HCT116 (cell line): ENCODE measurements at regions not wholly inside any gene's neighbourhood (a gene's known extent, or its start where the extent isn't known, plus 50 kb on each side); places are given as distances from the start of the nearest gene placed in this dataset.

Experiments
- EZH2 ChIP-seq: fragments of 200-600 bp; sonication (generic); IDR thresholded peaks from 2 replicates; pipeline ENCODE4 v1.6.1; 2017; ENCODE audit warnings: antibody characterized with exemption, mixed run types
- EZH2phosphoT487 ChIP-seq: fragments of 200-600 bp; IDR thresholded peaks from 2 replicates; pipeline ENCODE4 v1.6.1; 2018; ENCODE audit warnings: antibody characterized with exemption, borderline replicate concordance
- POLR2A ChIP-seq: IDR thresholded peaks from 2 replicates; pipeline ENCODE4 v1.7.0; 2011; ENCODE audit warnings: borderline replicate concordance; ENCODE audit not compliant: insufficient read depth, insufficient read length; ENCODE audit errors: extremely low read depth
- TF ChIP-seq, protein P1 (sequence below): IDR thresholded peaks from 2 replicates; pipeline ENCODE4 v1.6.1; 2012
- TF ChIP-seq, protein P2 (sequence below): IDR thresholded peaks from 2 replicates; pipeline ENCODE4 v1.6.1; 2011; ENCODE audit warnings: mild to moderate bottlenecking, low read length, moderate library complexity; ENCODE audit not compliant: insufficient replicate concordance; ENCODE audit errors: extremely low read depth
- TF ChIP-seq, protein P3 (sequence below), 3 experiments: fragments of 200-600 bp in 1 of 3; sonication (generic) in 1 of 3; IDR thresholded peaks in 2 of 3; conservative IDR thresholded peaks in 1 of 3; 2 replicates each; pipeline ENCODE4 v1.5.1; 2012 to 2017; ENCODE audit warnings: low read depth in 2 of 3, low read length in 2 of 3, antibody characterized with exemption in 1 of 3, borderline replicate concordance in 1 of 3, control low read depth in 1 of 3, mild to moderate bottlenecking in 1 of 3, mixed read lengths in 1 of 3, mixed run types in 1 of 3, moderate library complexity in 1 of 3; ENCODE audit not compliant: insufficient read depth in 1 of 3

DNA sequence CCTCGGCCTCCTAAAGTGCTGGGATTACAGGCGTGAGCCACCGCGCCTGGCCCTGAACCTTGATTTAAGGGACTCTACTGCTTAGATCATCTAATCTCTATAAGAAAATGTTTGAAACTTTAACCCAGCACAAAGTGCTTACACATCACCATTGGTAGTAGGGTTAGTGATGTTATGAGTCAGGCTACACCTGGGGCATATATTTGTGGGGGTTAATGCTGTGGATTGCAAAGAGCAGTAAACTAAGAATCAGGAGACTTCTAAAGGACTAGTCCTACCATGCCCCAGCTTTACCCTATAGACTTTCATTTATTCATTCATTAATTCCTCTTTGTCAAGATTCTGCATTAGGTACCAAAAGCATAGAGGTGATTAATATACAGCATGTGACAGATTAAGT lies 880.5 kb downstream of the TTLL7 start:
- TF ChIP-seq, protein P1, sequence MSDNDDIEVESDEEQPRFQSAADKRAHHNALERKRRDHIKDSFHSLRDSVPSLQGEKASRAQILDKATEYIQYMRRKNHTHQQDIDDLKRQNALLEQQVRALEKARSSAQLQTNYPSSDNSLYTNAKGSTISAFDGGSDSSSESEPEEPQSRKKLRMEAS = no peak
- TF ChIP-seq, protein P2, sequence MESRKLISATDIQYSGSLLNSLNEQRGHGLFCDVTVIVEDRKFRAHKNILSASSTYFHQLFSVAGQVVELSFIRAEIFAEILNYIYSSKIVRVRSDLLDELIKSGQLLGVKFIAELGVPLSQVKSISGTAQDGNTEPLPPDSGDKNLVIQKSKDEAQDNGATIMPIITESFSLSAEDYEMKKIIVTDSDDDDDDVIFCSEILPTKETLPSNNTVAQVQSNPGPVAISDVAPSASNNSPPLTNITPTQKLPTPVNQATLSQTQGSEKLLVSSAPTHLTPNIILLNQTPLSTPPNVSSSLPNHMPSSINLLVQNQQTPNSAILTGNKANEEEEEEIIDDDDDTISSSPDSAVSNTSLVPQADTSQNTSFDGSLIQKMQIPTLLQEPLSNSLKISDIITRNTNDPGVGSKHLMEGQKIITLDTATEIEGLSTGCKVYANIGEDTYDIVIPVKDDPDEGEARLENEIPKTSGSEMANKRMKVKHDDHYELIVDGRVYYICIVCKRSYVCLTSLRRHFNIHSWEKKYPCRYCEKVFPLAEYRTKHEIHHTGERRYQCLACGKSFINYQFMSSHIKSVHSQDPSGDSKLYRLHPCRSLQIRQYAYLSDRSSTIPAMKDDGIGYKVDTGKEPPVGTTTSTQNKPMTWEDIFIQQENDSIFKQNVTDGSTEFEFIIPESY = no peak
- TF ChIP-seq, protein P3, sequence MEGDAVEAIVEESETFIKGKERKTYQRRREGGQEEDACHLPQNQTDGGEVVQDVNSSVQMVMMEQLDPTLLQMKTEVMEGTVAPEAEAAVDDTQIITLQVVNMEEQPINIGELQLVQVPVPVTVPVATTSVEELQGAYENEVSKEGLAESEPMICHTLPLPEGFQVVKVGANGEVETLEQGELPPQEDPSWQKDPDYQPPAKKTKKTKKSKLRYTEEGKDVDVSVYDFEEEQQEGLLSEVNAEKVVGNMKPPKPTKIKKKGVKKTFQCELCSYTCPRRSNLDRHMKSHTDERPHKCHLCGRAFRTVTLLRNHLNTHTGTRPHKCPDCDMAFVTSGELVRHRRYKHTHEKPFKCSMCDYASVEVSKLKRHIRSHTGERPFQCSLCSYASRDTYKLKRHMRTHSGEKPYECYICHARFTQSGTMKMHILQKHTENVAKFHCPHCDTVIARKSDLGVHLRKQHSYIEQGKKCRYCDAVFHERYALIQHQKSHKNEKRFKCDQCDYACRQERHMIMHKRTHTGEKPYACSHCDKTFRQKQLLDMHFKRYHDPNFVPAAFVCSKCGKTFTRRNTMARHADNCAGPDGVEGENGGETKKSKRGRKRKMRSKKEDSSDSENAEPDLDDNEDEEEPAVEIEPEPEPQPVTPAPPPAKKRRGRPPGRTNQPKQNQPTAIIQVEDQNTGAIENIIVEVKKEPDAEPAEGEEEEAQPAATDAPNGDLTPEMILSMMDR (IDR thresholded peaks at IDR 0.05 in 2 of 3, conservative IDR thresholded peaks at IDR 0.05 in 1 of 3; ENCODE audit: borderline replicate concordance in 1 of 3, insufficient read depth in 1 of 3, low read depth in 2 of 3, low read length in 2 of 3) = no peak
- TF ChIP-seq EZH2 (no peak), EZH2phosphoT487 (no peak), POLR2A (no peak)
